Lower lobe of right lung (tissue), 2 donors: ENCODE measurements at regions not wholly inside any gene's neighbourhood (a gene's known extent, or its start where the extent isn't known, plus 50 kb on each side); places are given as distances from the start of the nearest gene placed in this dataset.
"Not testable (repeated sequence)": the region's sequence is repeated elsewhere in the genome, so short reads cannot be mapped to it uniquely, and the experiment has no call there.

Experiments
- ATAC-seq, 2 donors: fragments of 200-7000 bp; cut with Tn5 transposase; one replicate each; pipeline ENCODE4 v1.9.1; 2020 to 2022; ENCODE audit warnings: mild to moderate bottlenecking in 2 of 2, moderate library complexity in 2 of 2
- DNase-seq: peaks from one replicate; pipeline ENCODE4 v3.0.0-alpha.2; 2020
- H3K27ac ChIP-seq: fragments of 200-600 bp; one replicate; pipeline ENCODE4 v1.8.0; 2022
- H3K27me3 ChIP-seq: fragments of 200-600 bp; one replicate; pipeline ENCODE4 v1.8.0; 2022; ENCODE audit warnings: low read depth
- H3K36me3 ChIP-seq: fragments of 200-600 bp; one replicate; pipeline ENCODE4 v1.8.0; 2022; ENCODE audit warnings: mild to moderate bottlenecking
- H3K4me1 ChIP-seq: fragments of 200-600 bp; one replicate; pipeline ENCODE4 v1.8.0; 2022
- H3K4me3 ChIP-seq: fragments of 200-600 bp; one replicate; pipeline ENCODE4 v1.8.0; 2022; ENCODE audit warnings: mild to moderate bottlenecking
- H3K9me3 ChIP-seq: fragments of 200-600 bp; one replicate; pipeline ENCODE4 v1.8.0; 2022
- intact Hi-C: fragments of 100-400 bp; cut with DNase I; formaldehyde crosslinking; loops from one replicate; pipeline ENCODE4 v1.11.0; 2022
- TF ChIP-seq, protein P1 (sequence below): fragments of 200-600 bp; IDR thresholded peaks from one replicate; pipeline ENCODE4 v1.8.0; 2022; ENCODE audit warnings: antibody characterized with exemption, mild to moderate bottlenecking
- donor health status: DM: no; HTN: yes; CAD: no; lungs with severe emphysema.

DNA sequence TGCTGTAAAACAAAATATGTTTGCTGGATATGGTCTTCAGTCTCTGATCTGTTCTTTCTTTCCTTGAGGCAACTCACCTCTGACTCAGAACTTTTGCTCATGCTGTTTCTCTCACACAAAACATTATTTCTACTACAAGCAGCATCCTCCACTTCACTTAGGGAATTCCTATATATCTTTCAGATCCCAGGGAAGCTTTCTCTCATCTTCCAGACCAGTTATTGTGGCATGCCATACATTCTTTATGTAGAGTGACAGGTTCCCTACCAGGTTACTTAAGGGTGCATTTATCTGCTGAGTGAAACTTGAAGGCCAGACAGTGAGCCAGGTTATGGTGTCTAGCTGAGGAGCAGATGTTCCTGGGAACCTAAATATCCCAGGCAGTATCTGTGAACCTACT is 1226.0 kb downstream of the CDH8 start:
- no peak for DNase-seq
- Histone ChIP-seq H3K36me3 (no peaks in the 10 kb centered on the region), H3K9me3 (peaks cover 8% of the 10 kb centered on the region), H3K27ac (no peak overlapping the region), H3K4me1 (no peaks in the 10 kb centered on the region), H3K27me3 (no peaks in the 10 kb centered on the region), H3K4me3 (no peak overlapping the region)
- intact Hi-C loops, result no loop called here
- no peak for ATAC-seq
- TF ChIP-seq, protein P1, sequence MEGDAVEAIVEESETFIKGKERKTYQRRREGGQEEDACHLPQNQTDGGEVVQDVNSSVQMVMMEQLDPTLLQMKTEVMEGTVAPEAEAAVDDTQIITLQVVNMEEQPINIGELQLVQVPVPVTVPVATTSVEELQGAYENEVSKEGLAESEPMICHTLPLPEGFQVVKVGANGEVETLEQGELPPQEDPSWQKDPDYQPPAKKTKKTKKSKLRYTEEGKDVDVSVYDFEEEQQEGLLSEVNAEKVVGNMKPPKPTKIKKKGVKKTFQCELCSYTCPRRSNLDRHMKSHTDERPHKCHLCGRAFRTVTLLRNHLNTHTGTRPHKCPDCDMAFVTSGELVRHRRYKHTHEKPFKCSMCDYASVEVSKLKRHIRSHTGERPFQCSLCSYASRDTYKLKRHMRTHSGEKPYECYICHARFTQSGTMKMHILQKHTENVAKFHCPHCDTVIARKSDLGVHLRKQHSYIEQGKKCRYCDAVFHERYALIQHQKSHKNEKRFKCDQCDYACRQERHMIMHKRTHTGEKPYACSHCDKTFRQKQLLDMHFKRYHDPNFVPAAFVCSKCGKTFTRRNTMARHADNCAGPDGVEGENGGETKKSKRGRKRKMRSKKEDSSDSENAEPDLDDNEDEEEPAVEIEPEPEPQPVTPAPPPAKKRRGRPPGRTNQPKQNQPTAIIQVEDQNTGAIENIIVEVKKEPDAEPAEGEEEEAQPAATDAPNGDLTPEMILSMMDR, result no peak

GRCh38 chr16:60792437-60792836 is 1243.8 kb downstream of the CDH8 start:
- Histone ChIP-seq H3K4me1 (no peaks in the 10 kb centered on the region), H3K4me3 (no peak overlapping the region), H3K27me3 (no peaks in the 10 kb centered on the region), H3K36me3 (no peaks in the 10 kb centered on the region), H3K9me3 (no peaks in the 10 kb centered on the region), H3K27ac (no peak overlapping the region)
- TF ChIP-seq, protein P1, result no peak
- ATAC-seq (no peak), DNase-seq (no peak)
- intact Hi-C loops, result no loop called here

GRCh38 chr16:60788631-60789030 is 1247.6 kb downstream of the CDH8 start:
- TF ChIP-seq, protein P1, result no peak
- Histone ChIP-seq H3K27me3 (no peaks in the 10 kb centered on the region), H3K36me3 (no peaks in the 10 kb centered on the region), H3K9me3 (no peaks in the 10 kb centered on the region), H3K4me3 (no peak overlapping the region), H3K4me1 (no peaks in the 10 kb centered on the region), H3K27ac (no peak overlapping the region)
- intact Hi-C loops, result no loop called here
- ATAC-seq, result no peak
- DNase-seq, result no peak

GRCh38 chr16:60776281-60776680 is 1260.0 kb downstream of the CDH8 start:
- TF ChIP-seq, protein P1, result no peak
- Histone ChIP-seq H3K27ac (no peak overlapping the region), H3K4me3 (no peak overlapping the region), H3K9me3 (no peaks in the 10 kb centered on the region), H3K27me3 (no peaks in the 10 kb centered on the region), H3K36me3 (no peaks in the 10 kb centered on the region), H3K4me1 (no peaks in the 10 kb centered on the region)
- DNase-seq (no peak), ATAC-seq (no peak)
- intact Hi-C loops, result no loop called here

GRCh38 chr16:60771138-60771537 is 1265.1 kb downstream of the CDH8 start:
- H3K4me3 ChIP-seq, result no peak overlapping the region
- DNase-seq, result no peak
- intact Hi-C loops, result no loop called here
- peaks cover 6% of the 10 kb centered on the region for H3K9me3 ChIP-seq
- no peaks in the 10 kb centered on the region for H3K4me1 ChIP-seq
- no peak for ATAC-seq
- no peaks in the 10 kb centered on the region for H3K27me3 ChIP-seq
- no peaks in the 10 kb centered on the region for H3K36me3 ChIP-seq
- TF ChIP-seq, protein P1, result no peak
- H3K27ac ChIP-seq, result no peak overlapping the region

DNA sequence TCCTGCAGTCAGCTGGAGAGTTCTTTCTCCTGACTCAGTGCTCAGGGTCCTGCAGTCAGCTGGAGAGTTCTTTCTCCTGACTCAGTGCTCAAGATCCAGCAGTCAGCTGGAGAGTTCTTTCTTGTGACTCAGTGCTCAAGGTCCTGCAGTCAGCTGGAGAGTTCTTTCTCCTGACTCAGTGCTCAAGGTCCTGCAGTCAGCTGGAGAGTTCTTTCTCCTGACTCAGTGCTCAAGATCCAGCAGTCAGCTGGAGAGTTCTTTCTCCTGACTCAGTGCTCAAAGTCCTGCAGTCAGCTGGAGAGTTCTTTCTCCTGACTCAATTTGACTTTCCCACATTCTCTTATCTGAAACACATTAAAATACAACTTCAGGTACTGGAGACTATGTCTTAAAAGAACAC is 1265.9 kb downstream of the CDH8 start:
- H3K9me3 ChIP-seq, ATAC-seq, DNase-seq, H3K4me3 ChIP-seq, H3K27me3 ChIP-seq, intact Hi-C loops, H3K4me1 ChIP-seq, H3K27ac ChIP-seq, H3K36me3 ChIP-seq: not testable (repeated sequence)
